ENCODE measurements at regions not wholly inside any gene's neighbourhood (a gene's known extent, or its start where the extent isn't known, plus 50 kb on each side); places are given as distances from the start of the nearest gene placed in this dataset.
"Not testable (repeated sequence)": the region's sequence is repeated elsewhere in the genome, so short reads cannot be mapped to it uniquely, and the experiment has no call there.

GRCh38 chr7:51451751-51452476 is 135.3 kb upstream of the COBL start:
- peaks cover 4% of the 10 kb centered on the region; the same call in 1 of the 2 replicates for H3K27me3 ChIP-seq (ENCODE audit: control insufficient read depth, insufficient read depth, low read length)
- H3K9me3 ChIP-seq (ENCODE audit: control insufficient read depth, insufficient read depth, low read depth, low read length), result no peaks in the 10 kb centered on the region
- H3K27ac ChIP-seq (ENCODE audit: low read depth, low read length), result no peak overlapping the region
- H3K4me1 ChIP-seq (ENCODE audit: control insufficient read depth, insufficient read depth, low read length), result peaks cover 35% of the 10 kb centered on the region
- no peak overlapping the region for H3K9ac ChIP-seq (ENCODE audit: low read length)
- no peaks in the 10 kb centered on the region for H3K36me3 ChIP-seq (ENCODE audit: control insufficient read depth, insufficient read depth, low read length)
- H3K4me3 ChIP-seq (ENCODE audit: low read depth, low read length), result no peak overlapping the region

DNA sequence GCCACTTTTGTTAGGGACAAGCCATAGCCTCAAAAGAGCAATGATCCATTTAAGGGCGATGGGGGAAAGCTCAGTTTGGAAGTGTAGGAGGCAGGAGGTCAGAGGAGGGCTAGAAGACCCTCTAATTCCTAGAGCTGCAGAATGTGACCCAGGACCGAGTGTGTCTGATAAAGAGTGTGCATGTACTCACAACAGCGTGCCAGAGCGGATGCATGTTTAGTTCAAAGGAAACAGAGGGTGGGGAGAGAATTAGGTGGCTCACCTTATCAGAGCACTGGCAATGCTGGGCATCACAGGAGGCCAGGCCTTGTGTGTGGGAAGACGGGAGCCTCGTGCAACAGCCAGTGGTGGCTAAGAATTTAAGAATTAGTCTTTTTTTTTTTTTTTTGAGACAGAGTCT is 133.9 kb upstream of the COBL start:
- Histone ChIP-seq H3K27ac (ENCODE audit: low read depth, low read length) (no peak overlapping the region), H3K9me3 (ENCODE audit: control insufficient read depth, insufficient read depth, low read depth, low read length) (no peaks in the 10 kb centered on the region), H3K9ac (ENCODE audit: low read length) (no peak overlapping the region), H3K27me3 (ENCODE audit: control insufficient read depth, insufficient read depth, low read length) (peaks cover 4% of the 10 kb centered on the region; the same call in 1 of the 2 replicates), H3K4me1 (ENCODE audit: control insufficient read depth, insufficient read depth, low read length) (peaks cover 42% of the 10 kb centered on the region), H3K36me3 (ENCODE audit: control insufficient read depth, insufficient read depth, low read length) (no peaks in the 10 kb centered on the region), H3K4me3 (ENCODE audit: low read depth, low read length) (no peak overlapping the region)

DNA sequence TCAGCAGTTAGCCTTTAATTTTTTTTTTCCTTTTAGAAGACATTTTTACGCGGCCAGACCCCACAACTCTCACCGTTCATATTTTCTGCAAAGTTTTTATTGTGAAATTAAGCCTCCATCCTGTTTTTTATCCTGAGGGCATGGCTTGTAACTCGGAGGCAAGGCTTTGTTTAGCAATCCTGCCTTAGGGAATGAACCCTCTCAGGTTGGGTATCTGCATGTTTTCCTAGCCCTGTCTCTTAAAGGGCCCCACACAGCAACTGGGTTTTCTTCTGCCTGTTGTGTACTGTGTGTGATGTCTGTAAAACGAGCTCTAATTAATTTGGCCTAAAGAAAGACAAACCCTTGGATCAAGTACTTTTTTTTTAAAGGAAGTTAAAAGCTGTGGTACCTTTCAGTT is 130.2 kb upstream of the COBL start:
- no peak overlapping the region for H3K27ac ChIP-seq (ENCODE audit: low read depth, low read length)
- H3K9ac ChIP-seq (ENCODE audit: low read length), result no peak overlapping the region
- H3K4me3 ChIP-seq (ENCODE audit: low read depth, low read length), result peak overlapping the region; percentile 27; the same call in 1 of the 2 replicates
- no peaks in the 10 kb centered on the region for H3K36me3 ChIP-seq (ENCODE audit: control insufficient read depth, insufficient read depth, low read length)
- H3K27me3 ChIP-seq (ENCODE audit: control insufficient read depth, insufficient read depth, low read length), result peaks cover 4% of the 10 kb centered on the region; the same call in 1 of the 2 replicates
- H3K9me3 ChIP-seq (ENCODE audit: control insufficient read depth, insufficient read depth, low read depth, low read length), result peaks cover 27% of the 10 kb centered on the region
- H3K4me1 ChIP-seq (ENCODE audit: control insufficient read depth, insufficient read depth, low read length), result peaks cover 27% of the 10 kb centered on the region

GRCh38 chr7:51446356-51446755 is 129.7 kb upstream of the COBL start:
- peaks cover 3% of the 10 kb centered on the region; the same call in 1 of the 2 replicates for H3K27me3 ChIP-seq (ENCODE audit: control insufficient read depth, insufficient read depth, low read length)
- no peak overlapping the region for H3K27ac ChIP-seq (ENCODE audit: low read depth, low read length)
- H3K4me1 ChIP-seq (ENCODE audit: control insufficient read depth, insufficient read depth, low read length), result peaks cover 26% of the 10 kb centered on the region
- H3K4me3 ChIP-seq (ENCODE audit: low read depth, low read length), result peak overlapping the region; percentile 27
- H3K36me3 ChIP-seq (ENCODE audit: control insufficient read depth, insufficient read depth, low read length), result no peaks in the 10 kb centered on the region
- peaks cover 32% of the 10 kb centered on the region for H3K9me3 ChIP-seq (ENCODE audit: control insufficient read depth, insufficient read depth, low read depth, low read length)
- no peak overlapping the region for H3K9ac ChIP-seq (ENCODE audit: low read length)

DNA sequence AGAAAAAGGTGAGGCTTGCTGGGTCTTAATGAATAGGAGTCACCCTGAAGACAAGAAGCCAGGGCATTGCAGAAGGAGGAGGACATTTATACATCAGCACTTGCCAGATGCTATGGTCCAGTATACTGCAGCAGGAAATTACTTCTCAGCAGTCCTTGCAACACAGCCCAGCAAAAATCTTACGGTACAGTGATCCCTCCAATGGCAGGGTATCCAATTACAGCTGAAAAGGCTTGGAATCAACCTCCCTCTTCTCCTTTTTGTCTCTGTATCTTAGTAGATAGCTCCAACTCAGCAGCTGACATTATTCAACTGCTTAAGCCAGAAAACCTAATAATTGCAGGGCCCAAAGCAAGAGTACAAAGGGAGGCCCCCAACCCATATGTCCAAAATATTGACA is 128.3 kb upstream of the COBL start:
- no peaks in the 10 kb centered on the region for H3K36me3 ChIP-seq (ENCODE audit: control insufficient read depth, insufficient read depth, low read length)
- no peak overlapping the region for H3K9ac ChIP-seq (ENCODE audit: low read length)
- peaks cover 26% of the 10 kb centered on the region for H3K4me1 ChIP-seq (ENCODE audit: control insufficient read depth, insufficient read depth, low read length)
- H3K4me3 ChIP-seq (ENCODE audit: low read depth, low read length), result no peak overlapping the region
- H3K27me3 ChIP-seq (ENCODE audit: control insufficient read depth, insufficient read depth, low read length), result no peaks in the 10 kb centered on the region
- no peak overlapping the region for H3K27ac ChIP-seq (ENCODE audit: low read depth, low read length)
- H3K9me3 ChIP-seq (ENCODE audit: control insufficient read depth, insufficient read depth, low read depth, low read length), result peaks cover 33% of the 10 kb centered on the region

- Histone ChIP-seq H3K36me3 (ENCODE audit: control insufficient read depth, insufficient read depth, low read length) (no peaks in the 10 kb centered on the region), H3K27me3 (ENCODE audit: control insufficient read depth, insufficient read depth, low read length) (no peaks in the 10 kb centered on the region), H3K9me3 (ENCODE audit: control insufficient read depth, insufficient read depth, low read depth, low read length) (no peaks in the 10 kb centered on the region), H3K4me3 (ENCODE audit: low read depth, low read length) (no peak overlapping the region), H3K4me1 (ENCODE audit: control insufficient read depth, insufficient read depth, low read length) (no peaks in the 10 kb centered on the region), H3K9ac (ENCODE audit: low read length) (no peak overlapping the region), H3K27ac (ENCODE audit: low read depth, low read length) (no peak overlapping the region)
Measured at GRCh38 chr7:51430480-51431086, 114.0 kb upstream of the COBL start.

- H3K36me3 ChIP-seq (ENCODE audit: control insufficient read depth, insufficient read depth, low read length), result no peaks in the 10 kb centered on the region
- H3K9ac ChIP-seq (ENCODE audit: low read length), result no peak overlapping the region
- H3K9me3 ChIP-seq (ENCODE audit: control insufficient read depth, insufficient read depth, low read depth, low read length), result no peaks in the 10 kb centered on the region
- H3K27me3 ChIP-seq (ENCODE audit: control insufficient read depth, insufficient read depth, low read length), result no peaks in the 10 kb centered on the region
- H3K4me1 ChIP-seq (ENCODE audit: control insufficient read depth, insufficient read depth, low read length), result no peaks in the 10 kb centered on the region
- H3K4me3 ChIP-seq (ENCODE audit: low read depth, low read length), result no peak overlapping the region
- H3K27ac ChIP-seq (ENCODE audit: low read depth, low read length), result no peak overlapping the region
Measured at GRCh38 chr7:51428217-51428887, 111.7 kb upstream of the COBL start.

GRCh38 chr7:51426163-51426562 is 109.6 kb upstream of the COBL start:
- Histone ChIP-seq H3K9me3 (ENCODE audit: control insufficient read depth, insufficient read depth, low read depth, low read length) (no peaks in the 10 kb centered on the region), H3K9ac (ENCODE audit: low read length) (no peak overlapping the region), H3K4me1 (ENCODE audit: control insufficient read depth, insufficient read depth, low read length) (no peaks in the 10 kb centered on the region), H3K36me3 (ENCODE audit: control insufficient read depth, insufficient read depth, low read length) (no peaks in the 10 kb centered on the region), H3K27ac (ENCODE audit: low read depth, low read length) (no peak overlapping the region), H3K4me3 (ENCODE audit: low read depth, low read length) (no peak overlapping the region), H3K27me3 (ENCODE audit: control insufficient read depth, insufficient read depth, low read length) (no peaks in the 10 kb centered on the region)

GRCh38 chr7:51409934-51410333 is 93.3 kb upstream of the COBL start:
- not testable (repeated sequence) for H3K36me3 ChIP-seq (ENCODE audit: control insufficient read depth, insufficient read depth, low read length); H3K27me3 ChIP-seq (ENCODE audit: control insufficient read depth, insufficient read depth, low read length); H3K27ac ChIP-seq (ENCODE audit: low read depth, low read length); H3K9ac ChIP-seq (ENCODE audit: low read length); H3K4me3 ChIP-seq (ENCODE audit: low read depth, low read length); H3K9me3 ChIP-seq (ENCODE audit: control insufficient read depth, insufficient read depth, low read depth, low read length); H3K4me1 ChIP-seq (ENCODE audit: control insufficient read depth, insufficient read depth, low read length)

GRCh38 chr7:51397608-51398007 is 81.0 kb upstream of the COBL start:
- H3K27ac ChIP-seq (ENCODE audit: low read depth, low read length); H3K27me3 ChIP-seq (ENCODE audit: control insufficient read depth, insufficient read depth, low read length); H3K9ac ChIP-seq (ENCODE audit: low read length); H3K36me3 ChIP-seq (ENCODE audit: control insufficient read depth, insufficient read depth, low read length); H3K4me3 ChIP-seq (ENCODE audit: low read depth, low read length); H3K9me3 ChIP-seq (ENCODE audit: control insufficient read depth, insufficient read depth, low read depth, low read length); H3K4me1 ChIP-seq (ENCODE audit: control insufficient read depth, insufficient read depth, low read length): not testable (repeated sequence)

GRCh38 chr7:51393003-51393402 is 76.4 kb upstream of the COBL start:
- H3K27me3 ChIP-seq (ENCODE audit: control insufficient read depth, insufficient read depth, low read length); H3K36me3 ChIP-seq (ENCODE audit: control insufficient read depth, insufficient read depth, low read length); H3K4me1 ChIP-seq (ENCODE audit: control insufficient read depth, insufficient read depth, low read length); H3K27ac ChIP-seq (ENCODE audit: low read depth, low read length); H3K4me3 ChIP-seq (ENCODE audit: low read depth, low read length); H3K9me3 ChIP-seq (ENCODE audit: control insufficient read depth, insufficient read depth, low read depth, low read length); H3K9ac ChIP-seq (ENCODE audit: low read length): not testable (repeated sequence)
